ENCODE measurements at regions not wholly inside any gene's neighbourhood (a gene's known extent, or its start where the extent isn't known, plus 50 kb on each side); places are given as distances from the start of the nearest gene placed in this dataset.
A peak's percentile ranks its signal among the peaks of the same experiment; 100 is the strongest.
"Not testable (repeated sequence)": the region's sequence is repeated elsewhere in the genome, so short reads cannot be mapped to it uniquely, and the experiment has no call there.

- DNase-seq = no peak
Measured at GRCh38 chr7:116377721-116378120, 121.8 kb upstream of the CAV2 start.

- DNase-seq = no peak
Measured at GRCh38 chr7:116380025-116380424, 119.5 kb upstream of the CAV2 start.

- DNase-seq = no peak
Measured at GRCh38 chr7:116382375-116382774, 117.2 kb upstream of the CAV2 start.

GRCh38 chr7:116384936-116385635 lies 114.5 kb upstream of the CAV2 start:
- DNase-seq = no peak

GRCh38 chr7:116386674-116387073 lies 112.9 kb upstream of the CAV2 start:
- no peak for DNase-seq

DNA sequence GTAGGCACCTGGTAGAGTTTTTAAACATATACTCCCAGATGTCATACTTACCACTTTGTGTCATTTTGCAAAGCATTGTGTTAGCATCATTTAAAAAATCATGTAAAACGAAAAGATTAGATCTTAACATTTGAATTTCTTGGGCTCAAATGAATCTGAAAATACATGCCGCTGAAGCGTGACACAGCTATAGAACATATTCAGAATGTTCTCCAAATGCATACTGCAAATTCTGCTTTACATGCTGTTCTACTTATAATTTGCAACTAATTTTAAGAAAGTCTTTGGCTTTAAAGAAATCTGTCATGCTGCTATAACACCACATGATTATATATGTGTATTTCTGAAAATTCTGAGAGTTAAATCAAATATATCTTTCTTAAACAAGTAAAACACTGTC lies 109.2 kb upstream of the CAV2 start:
- DNase-seq = no peak

GRCh38 chr7:116392806-116393205 lies 106.7 kb upstream of the CAV2 start:
- no peak for DNase-seq

DNA sequence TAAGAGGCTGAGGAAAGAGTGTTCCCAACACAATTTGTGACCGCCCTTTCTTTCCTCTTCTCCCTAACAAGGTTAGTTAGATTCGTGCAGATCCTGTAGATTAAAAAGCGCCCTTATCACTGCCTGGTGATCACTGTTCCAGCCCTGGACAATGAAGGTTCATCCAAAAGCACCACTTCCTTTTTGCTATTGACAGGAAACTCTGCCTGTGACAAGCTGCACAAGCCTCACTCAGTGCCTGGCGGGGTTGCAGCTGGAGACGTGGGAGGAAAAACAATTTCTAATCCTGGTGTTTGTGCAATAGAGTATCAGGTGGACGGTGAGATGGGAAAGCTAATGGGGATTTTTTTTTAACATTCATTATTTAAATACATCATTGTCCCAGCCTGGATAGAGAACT lies 105.9 kb upstream of the CAV2 start:
- peak; percentile 12 for DNase-seq

GRCh38 chr7:116394106-116394505 lies 105.4 kb upstream of the CAV2 start:
- DNase-seq = no peak

- DNase-seq = no peak
Measured at GRCh38 chr7:116395141-116395791, 104.3 kb upstream of the CAV2 start.

DNA sequence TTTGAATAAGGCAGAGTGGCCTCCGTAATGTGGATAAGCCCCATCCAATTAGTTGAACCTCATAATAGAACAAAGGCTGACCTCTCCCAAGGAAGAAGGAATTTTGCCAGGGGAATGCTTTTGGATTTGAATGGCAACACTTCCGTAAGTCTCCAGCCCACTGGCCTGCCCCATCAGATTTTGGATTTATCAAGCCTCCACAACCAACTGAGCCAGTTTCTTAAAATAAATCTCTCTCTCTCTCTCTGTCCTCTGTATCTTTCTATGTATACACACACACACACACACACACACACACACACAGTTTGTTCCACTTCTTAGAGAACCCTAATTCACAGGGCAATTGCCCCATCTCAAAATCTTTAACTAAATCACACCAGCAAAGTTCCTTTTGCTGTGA lies 100.9 kb upstream of the CAV2 start:
- no peak for DNase-seq

DNA sequence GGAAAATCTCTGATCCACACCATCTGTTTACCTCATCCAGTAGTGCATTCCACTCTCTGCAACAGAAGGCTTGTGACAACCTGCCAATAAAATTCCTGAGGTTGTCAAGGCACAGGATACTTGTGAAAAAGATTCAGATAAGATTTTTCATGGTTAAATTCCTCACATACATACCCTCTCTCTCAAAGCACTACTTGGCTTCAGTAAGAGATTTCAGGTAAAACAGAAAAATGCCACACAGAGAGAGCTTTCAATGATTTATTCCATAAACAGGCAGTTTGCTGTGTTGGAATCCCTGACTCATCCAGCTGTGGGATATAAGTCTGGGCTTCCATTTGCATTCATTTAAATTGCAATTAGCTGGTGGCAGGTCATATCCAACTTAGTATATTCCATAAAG lies 99.7 kb upstream of the CAV2 start:
- peak; percentile 52 for DNase-seq

DNA sequence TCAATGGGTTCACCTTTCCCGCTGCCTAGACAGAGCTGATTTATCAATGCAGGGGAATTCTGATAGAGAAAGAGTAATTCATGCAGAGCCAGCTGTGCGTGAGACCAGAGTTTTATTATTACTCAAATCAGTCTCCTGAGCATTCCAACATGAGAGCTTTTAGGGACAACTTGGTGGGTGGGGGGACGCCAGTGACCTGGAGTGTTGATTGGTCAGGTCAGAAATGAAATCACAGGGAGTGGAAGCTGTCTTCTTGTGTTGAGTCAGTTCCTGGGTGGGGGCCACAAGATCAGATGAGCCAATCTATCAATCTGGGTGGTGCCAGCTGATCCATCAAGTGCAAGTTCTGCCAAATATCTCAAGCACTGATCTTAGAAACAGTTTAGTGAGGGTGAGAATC lies 99.0 kb upstream of the CAV2 start:
- no peak for DNase-seq

DNA sequence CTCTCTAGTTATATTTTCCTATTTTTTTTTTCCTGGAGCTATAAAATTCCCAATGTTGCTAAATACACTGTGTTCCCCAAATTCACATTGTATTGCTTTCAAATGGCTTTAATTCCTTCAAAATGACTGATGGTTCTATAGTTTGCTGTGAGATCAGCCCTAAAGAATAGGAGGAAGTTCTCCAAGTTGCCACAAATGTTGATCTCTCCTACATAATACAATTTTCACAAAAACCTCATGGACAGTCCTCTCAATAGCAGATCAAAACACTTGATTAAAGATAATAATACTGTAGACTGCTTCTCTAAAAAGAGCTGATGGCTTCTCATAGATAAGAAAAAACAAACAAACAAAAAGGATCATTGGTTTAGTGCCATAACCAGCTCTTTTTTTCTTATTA lies 97.8 kb upstream of the CAV2 start:
- peak; percentile 84 for DNase-seq

GRCh38 chr7:116403265-116403664 lies 96.3 kb upstream of the CAV2 start:
- peak; percentile 78 for DNase-seq

- no peak for DNase-seq
Measured at GRCh38 chr7:116404389-116404788, 95.1 kb upstream of the CAV2 start.

DNA sequence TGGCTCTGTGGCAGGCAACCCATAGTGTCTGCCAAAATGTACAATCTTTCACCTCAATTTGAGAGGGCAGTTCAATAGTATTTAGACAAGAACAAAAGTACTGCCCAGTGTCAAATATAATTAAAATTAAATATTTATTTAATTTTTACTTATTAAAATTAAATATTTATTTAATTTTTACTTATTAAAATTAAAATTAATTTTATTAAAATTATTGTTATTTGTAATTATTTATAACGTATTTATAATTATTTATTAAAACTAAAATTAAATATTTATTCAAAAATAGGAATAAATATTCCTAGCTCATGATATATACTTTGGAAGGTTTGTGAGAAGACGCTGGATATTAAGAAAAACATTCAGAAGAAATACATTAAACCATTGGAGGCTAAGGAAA lies 93.7 kb upstream of the CAV2 start:
- no peak for DNase-seq

GRCh38 chr7:116407165-116407564 lies 92.4 kb upstream of the CAV2 start:
- no peak for DNase-seq

DNA sequence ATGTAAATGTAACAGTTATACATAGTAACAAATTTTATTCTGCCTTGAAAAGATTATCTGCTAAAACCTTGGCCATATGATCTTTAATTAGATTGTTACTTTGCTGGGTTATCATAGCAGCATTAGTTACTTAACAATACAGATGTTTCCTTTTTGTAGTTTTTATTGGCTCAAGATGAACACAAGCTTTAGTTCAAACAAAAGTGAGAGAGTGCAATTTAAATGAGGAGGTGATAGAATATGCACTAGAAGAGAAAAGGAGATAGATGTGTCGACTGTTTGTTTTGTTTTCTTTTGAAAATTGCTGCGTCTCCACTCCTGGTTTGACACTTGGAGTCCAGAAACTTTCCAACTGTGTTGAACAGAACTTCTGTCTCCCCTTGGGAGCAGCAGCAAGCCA lies 91.4 kb upstream of the CAV2 start:
- DNase-seq = no peak

DNA sequence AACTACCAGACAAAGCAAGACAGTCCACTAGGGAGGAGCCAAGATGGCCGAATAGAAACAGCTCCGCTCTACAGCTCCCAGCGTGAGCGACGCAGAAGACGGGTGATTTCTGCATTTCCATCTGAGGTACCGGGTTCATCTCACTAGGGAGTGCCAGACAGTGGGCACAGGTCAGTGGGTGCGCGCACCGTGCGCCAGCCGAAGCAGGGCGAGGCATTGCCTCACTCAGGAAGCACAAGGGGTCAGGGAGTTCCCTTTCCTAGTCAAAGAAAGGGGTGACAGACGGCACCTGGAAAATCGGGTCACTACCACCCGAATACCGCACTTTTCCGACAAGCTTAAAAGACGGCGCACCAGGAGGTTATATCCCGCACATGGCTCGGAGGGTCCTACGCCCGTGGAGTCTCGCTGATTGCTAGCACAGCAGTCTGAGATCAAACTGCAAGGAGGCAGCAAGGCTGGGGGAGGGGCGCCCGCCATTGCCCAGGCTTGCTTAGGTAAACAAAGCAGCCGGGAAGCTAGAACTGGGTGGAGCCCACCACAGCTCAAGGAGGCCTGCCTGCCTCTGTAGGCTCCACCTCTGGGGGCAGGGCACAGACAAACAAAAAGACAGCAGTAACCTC lies 90.6 kb upstream of the CAV2 start:
- DNase-seq = not testable (repeated sequence)

DNA sequence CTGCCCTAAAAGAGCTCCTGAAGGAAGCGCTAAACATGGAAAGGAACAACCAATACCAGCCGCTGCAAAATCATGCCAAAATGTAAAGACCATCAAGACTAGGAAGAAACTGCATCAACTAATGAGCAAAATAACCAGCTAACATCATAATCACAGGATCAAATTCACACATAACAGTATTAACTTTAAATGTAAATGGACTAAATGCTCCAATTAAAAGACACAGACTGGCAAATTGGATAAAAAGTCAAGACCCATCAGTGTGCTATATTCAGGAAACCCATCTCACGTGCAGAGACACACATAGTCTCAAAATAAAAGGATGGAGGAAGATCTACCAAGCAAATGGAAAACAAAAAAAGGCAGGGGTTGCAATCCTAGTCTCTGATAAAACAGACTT lies 88.8 kb upstream of the CAV2 start:
- not testable (repeated sequence) for DNase-seq

DNA sequence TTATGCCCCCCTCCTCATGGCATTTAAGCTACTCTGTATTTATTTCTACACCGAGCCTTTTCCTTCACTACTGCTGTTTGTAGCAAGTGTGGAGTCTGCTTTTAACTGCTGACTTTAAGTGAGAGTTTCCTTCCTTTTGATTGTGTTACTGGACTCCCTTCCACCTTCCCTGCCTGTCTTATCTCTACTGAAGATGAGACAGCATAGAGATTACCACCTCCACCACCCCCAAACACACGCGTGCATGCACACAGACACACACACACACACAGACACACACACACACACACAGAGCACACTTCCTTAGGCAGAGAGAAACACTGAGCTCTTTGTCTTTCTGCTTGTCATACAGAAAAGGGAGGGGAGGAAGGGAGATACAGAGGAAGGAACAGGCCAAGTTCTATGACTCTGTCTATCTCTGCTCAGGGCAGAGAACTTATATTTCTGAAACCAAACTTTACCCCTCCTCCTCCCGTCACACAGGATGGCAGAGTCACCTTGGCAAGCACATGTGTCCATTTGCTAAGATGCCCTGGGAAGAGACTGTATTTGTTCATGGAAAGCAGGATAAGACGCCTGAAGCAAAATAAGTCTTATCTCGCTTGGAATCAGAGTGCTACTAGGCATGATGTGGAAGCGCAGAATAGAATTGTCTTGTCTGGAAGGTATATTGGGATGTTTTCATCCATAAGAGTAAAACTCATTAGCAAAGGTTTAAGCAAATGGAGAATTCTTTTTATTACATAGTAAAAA lies 81.8 kb upstream of the CAV2 start:
- DNase-seq = no peak

DNA sequence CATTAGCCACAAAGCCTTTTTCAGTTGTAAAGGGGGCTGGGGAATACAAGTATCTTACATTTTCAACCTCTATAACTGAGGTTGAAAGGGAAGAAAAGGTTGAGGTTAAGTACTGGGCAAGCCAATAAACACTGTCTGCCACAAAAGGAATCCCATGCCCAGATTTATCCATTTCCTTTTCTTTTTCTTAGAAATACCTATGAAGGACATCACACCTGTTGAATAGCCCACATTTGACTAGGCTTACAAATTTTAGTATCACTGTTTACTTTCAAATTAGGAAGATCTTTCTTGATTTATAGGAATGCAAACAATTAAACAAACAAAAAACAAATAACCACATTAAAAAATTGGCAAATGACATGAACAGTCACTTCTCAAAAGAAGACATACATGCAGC lies 81.0 kb upstream of the CAV2 start:
- DNase-seq = no peak
